Endothelial cell of umbilical vein (primary cell): ENCODE measurements at regions not wholly inside any gene's neighbourhood (a gene's known extent, or its start where the extent isn't known, plus 50 kb on each side); places are given as distances from the start of the nearest gene placed in this dataset.

ENCODE experiments used
- BruUV-seq: library from RNA; stranded (reverse); fragments of 400-500 nt; replicated peaks from 2 replicates; lab custom pipeline; 2021; lab: Mats Ljungman, UMichigan
- CTCF ChIA-PET: fragments of 300-600, 350-600 bp; sonication (Branson Sonifier 250); formaldehyde crosslinking; loops from one replicate; lab custom pipeline; 2021; ENCODE audit warnings: antibody characterized with exemption, inconsistent platforms; lab: Charles Lee
- POLR2A ChIA-PET: fragments of 300-600, 350-600 bp; sonication (Branson Sonifier 250); formaldehyde crosslinking; loops from one replicate; lab custom pipeline; 2021; ENCODE audit warnings: antibody characterized with exemption, inconsistent platforms; lab: Charles Lee
- DNase-seq: peaks from one replicate; pipeline ENCODE4 v3.0.0-alpha.2; 2011; ENCODE audit warnings: low read depth, low spot score
- FAIRE-seq: peaks from 2 replicates; lab custom pipeline; 2011; peaks lifted over from hg19 to GRCh38; lab: Jason Lieb, UNC
- H2AFZ ChIP-seq: 2 replicates; pipeline ENCODE4 v1.6.0; 2012; ENCODE audit warnings: low read depth, low read length, control low read depth, inconsistent platforms
- H3K27ac ChIP-seq: 2 replicates; pipeline ENCODE4 v1.5.1; 2011; ENCODE audit warnings: low read depth, mild to moderate bottlenecking, control low read depth, low read length, moderate library complexity; ENCODE audit not compliant: insufficient read depth
- H3K27me3 ChIP-seq, 2 experiments: 2 replicates each; pipeline versions ENCODE4 v1.6.0 to v1.6.1; 2011; ENCODE audit warnings: low read length in 2 of 2, mixed read lengths in 1 of 2; ENCODE audit not compliant: control insufficient read depth in 2 of 2, insufficient read depth in 2 of 2
- H3K36me3 ChIP-seq, 2 experiments: 2 replicates in 1 of 2; 3 replicates in 1 of 2; pipeline ENCODE4 v1.5.1; 2011; ENCODE audit warnings: low read length in 2 of 2, mild to moderate bottlenecking in 1 of 2, moderate library complexity in 1 of 2; ENCODE audit not compliant: control insufficient read depth in 2 of 2, insufficient read depth in 2 of 2; ENCODE audit errors: extremely low read depth in 1 of 2
- H3K4me1 ChIP-seq: 3 replicates; pipeline ENCODE4 v1.5.1; 2011; ENCODE audit warnings: mild to moderate bottlenecking, low read length; ENCODE audit not compliant: control insufficient read depth, insufficient read depth; ENCODE audit errors: extremely low read depth
- H3K4me2 ChIP-seq: 2 replicates; pipeline ENCODE4 v1.6.1; 2011; ENCODE audit warnings: low read length, control low read depth, mixed read lengths; ENCODE audit not compliant: insufficient read depth
- H3K4me3 ChIP-seq, 3 experiments: fragments of 200-600 bp in 1 of 3; sonication (generic), shearing (Covaris generic) in 1 of 3; replicated peaks in 1 of 3; 2 replicates each; pipeline ENCODE4 v1.5.1; 2011 to 2016; ENCODE audit warnings: control low read depth in 3 of 3, low read length in 3 of 3, mild to moderate bottlenecking in 2 of 3, inconsistent platforms in 1 of 3, low read depth in 1 of 3, moderate library complexity in 1 of 3; ENCODE audit not compliant: insufficient read depth in 1 of 3
- H3K79me2 ChIP-seq: 2 replicates; pipeline ENCODE4 v1.6.0; 2012; ENCODE audit warnings: low read length, inconsistent platforms; ENCODE audit not compliant: control insufficient read depth, insufficient read depth
- H3K9ac ChIP-seq: replicated peaks from 2 replicates; pipeline ENCODE3; 2011; ENCODE audit warnings: low read length, control low read depth; ENCODE audit not compliant: insufficient read depth; ENCODE audit errors: extremely low read depth
- H3K9me1 ChIP-seq: replicated peaks from 3 replicates; pipeline ENCODE4 v1.6.0; 2011; ENCODE audit warnings: mild to moderate bottlenecking, low read length; ENCODE audit not compliant: control insufficient read depth, insufficient read depth; ENCODE audit errors: extremely low read depth
- H3K9me3 ChIP-seq: replicated peaks from 2 replicates; pipeline ENCODE4 v1.5.1; 2012; ENCODE audit warnings: low read length, inconsistent platforms; ENCODE audit not compliant: control insufficient read depth, insufficient read depth
- H4K20me1 ChIP-seq: replicated peaks from 2 replicates; pipeline ENCODE3; 2011; ENCODE audit warnings: mild to moderate bottlenecking, low read length; ENCODE audit not compliant: control insufficient read depth, insufficient read depth; ENCODE audit errors: extremely low read depth
- EZH2 ChIP-seq: IDR thresholded peaks from 2 replicates; pipeline ENCODE4 v1.6.1; 2012; ENCODE audit warnings: borderline replicate concordance, low read depth, mild to moderate bottlenecking, moderate library complexity, low read length, inconsistent platforms; ENCODE audit not compliant: severe bottlenecking
- GATA2 ChIP-seq: IDR thresholded peaks from 2 replicates; pipeline ENCODE4 v1.7.0; 2011; ENCODE audit warnings: low read depth, mild to moderate bottlenecking, moderate library complexity, mixed read lengths, low read length; ENCODE audit not compliant: insufficient read length, insufficient read depth
- MYC ChIP-seq: IDR thresholded peaks from one replicate; pipeline ENCODE4 v1.6.1; 2011; ENCODE audit warnings: mild to moderate bottlenecking, low read depth, low read length
- dilution Hi-C: fragments of 300-500 bp; cut with MboI; formaldehyde crosslinking; loops from one replicate; pipeline ENCODE4 v1.15.0; 2019; ENCODE audit warnings: low sequenced_read_pairs; ENCODE audit not compliant: extremely low pct_ligation_motif_present
- intact Hi-C: fragments of 100-400 bp; cut with micrococcal nuclease; formaldehyde crosslinking; loops from one replicate; pipeline ENCODE4 v1.10.0; 2022
- TF ChIP-seq, protein P1 (sequence below), 2 donors: IDR thresholded peaks; 1 replicate in 1 of 2; 2 replicates in 1 of 2; pipeline ENCODE4 v1.5.1; 2011; ENCODE audit warnings: low read length in 2 of 2, mild to moderate bottlenecking in 2 of 2, moderate library complexity in 2 of 2, control low read depth in 1 of 2, inconsistent platforms in 1 of 2, low read depth in 1 of 2; ENCODE audit not compliant: insufficient read depth in 1 of 2; ENCODE audit errors: extremely low read depth in 1 of 2

DNA sequence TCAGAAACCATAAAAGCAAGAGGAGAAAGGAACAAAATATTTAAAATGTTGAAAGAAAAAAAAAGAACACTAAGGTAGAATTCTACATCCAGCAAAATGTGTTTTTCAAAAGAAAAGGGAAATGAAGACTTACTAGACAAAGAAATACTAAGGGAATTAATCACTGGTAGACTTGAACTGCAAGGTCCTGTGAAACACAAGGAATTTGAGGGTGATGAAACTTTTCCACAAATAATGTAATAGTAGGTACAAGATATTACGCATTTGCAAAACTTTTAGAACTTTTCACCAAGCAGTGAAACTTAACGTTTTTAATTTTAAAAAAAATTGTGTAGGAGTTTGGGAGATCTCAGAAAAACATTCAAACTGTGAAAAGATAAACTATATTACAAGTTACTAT, 180.3 kb upstream of the MAGEB16 start:
- H4K20me1 ChIP-seq = no peaks in the 10 kb centered on the region
- H2AFZ ChIP-seq = no peak overlapping the region
- no peaks in the 10 kb centered on the region for H3K9me1 ChIP-seq
- FAIRE-seq (no peak), DNase-seq (no peak)
- no TSS peak for BruUV-seq
- H3K4me2 ChIP-seq = no peak overlapping the region
- no peaks in the 10 kb centered on the region for H3K79me2 ChIP-seq
- no peak for TF ChIP-seq GATA2
- TF ChIP-seq, protein P1, sequence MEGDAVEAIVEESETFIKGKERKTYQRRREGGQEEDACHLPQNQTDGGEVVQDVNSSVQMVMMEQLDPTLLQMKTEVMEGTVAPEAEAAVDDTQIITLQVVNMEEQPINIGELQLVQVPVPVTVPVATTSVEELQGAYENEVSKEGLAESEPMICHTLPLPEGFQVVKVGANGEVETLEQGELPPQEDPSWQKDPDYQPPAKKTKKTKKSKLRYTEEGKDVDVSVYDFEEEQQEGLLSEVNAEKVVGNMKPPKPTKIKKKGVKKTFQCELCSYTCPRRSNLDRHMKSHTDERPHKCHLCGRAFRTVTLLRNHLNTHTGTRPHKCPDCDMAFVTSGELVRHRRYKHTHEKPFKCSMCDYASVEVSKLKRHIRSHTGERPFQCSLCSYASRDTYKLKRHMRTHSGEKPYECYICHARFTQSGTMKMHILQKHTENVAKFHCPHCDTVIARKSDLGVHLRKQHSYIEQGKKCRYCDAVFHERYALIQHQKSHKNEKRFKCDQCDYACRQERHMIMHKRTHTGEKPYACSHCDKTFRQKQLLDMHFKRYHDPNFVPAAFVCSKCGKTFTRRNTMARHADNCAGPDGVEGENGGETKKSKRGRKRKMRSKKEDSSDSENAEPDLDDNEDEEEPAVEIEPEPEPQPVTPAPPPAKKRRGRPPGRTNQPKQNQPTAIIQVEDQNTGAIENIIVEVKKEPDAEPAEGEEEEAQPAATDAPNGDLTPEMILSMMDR (IDR thresholded peaks at IDR 0.05; ENCODE audit: extremely low read depth in 1 of 2, insufficient read depth in 1 of 2, low read depth in 1 of 2, low read length in 2 of 2) = no peak
- no peak for TF ChIP-seq EZH2
- CTCF ChIA-PET = no interaction called here
- no peak overlapping the region for H3K4me3 ChIP-seq
- H3K9me3 ChIP-seq = no peaks in the 10 kb centered on the region
- dilution Hi-C loops = no loop called here
- H3K4me1 ChIP-seq = no peaks in the 10 kb centered on the region
- no peak overlapping the region for H3K9ac ChIP-seq
- intact Hi-C loops = no loop called here
- no peak overlapping the region for H3K27ac ChIP-seq
- no peaks in the 10 kb centered on the region for H3K36me3 ChIP-seq
- H3K27me3 ChIP-seq = no peaks in the 10 kb centered on the region
- POLR2A ChIA-PET = no interaction called here

DNA sequence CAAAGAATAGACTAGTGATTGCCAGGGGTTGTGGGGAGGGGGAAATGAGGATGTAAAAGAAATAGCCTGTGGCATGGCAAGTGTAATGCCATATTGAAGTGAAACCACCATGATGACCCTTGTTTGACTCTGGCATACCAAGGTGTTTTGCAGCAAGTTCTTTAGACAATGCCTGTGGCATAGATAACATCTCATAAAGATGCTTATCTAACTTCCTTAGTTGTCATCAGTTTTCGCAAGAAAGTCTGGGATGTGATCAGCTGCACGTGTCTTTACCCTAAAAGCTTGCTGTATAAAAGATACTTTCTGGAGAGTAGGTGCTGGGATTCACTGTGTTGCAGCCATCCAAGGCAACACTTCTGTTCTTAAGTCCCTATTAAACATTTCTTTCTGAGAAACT, 176.1 kb upstream of the MAGEB16 start:
- no peaks in the 10 kb centered on the region for H4K20me1 ChIP-seq
- no peaks in the 10 kb centered on the region for H3K9me1 ChIP-seq
- ChIA-PET POLR2A (no interaction called here), CTCF (no interaction called here)
- H3K9me3 ChIP-seq = no peaks in the 10 kb centered on the region
- FAIRE-seq (no peak), DNase-seq (no peak)
- H3K79me2 ChIP-seq = no peaks in the 10 kb centered on the region
- intact Hi-C loops = no loop called here
- no peaks in the 10 kb centered on the region for H3K36me3 ChIP-seq
- no peak overlapping the region for H3K4me3 ChIP-seq
- TF ChIP-seq MYC = no peak
- no peak for TF ChIP-seq GATA2
- dilution Hi-C loops = no loop called here
- H3K4me2 ChIP-seq = no peak overlapping the region
- no TSS peak for BruUV-seq
- no peak overlapping the region for H3K27ac ChIP-seq
- no peaks in the 10 kb centered on the region for H3K4me1 ChIP-seq
- H2AFZ ChIP-seq = no peak overlapping the region
- no peak overlapping the region for H3K9ac ChIP-seq
- no peaks in the 10 kb centered on the region for H3K27me3 ChIP-seq
